Vagina (tissue), 2 donors: ENCODE measurements at regions not wholly inside any gene's neighbourhood (a gene's known extent, or its start where the extent isn't known, plus 50 kb on each side); places are given as distances from the start of the nearest gene placed in this dataset.

ENCODE experiments used
- DNase-seq, 2 donors: peaks; one replicate each; pipeline ENCODE4 v3.0.0-alpha.2; 2017; ENCODE audit errors: extremely low spot score in 2 of 2
- H3K27ac ChIP-seq: fragments of 200-600 bp; sonication (generic); one replicate; pipeline ENCODE4 v1.5.1; 2019
- H3K27me3 ChIP-seq: fragments of 200-600 bp; sonication (generic); one replicate; pipeline ENCODE4 v1.5.1; 2019
- H3K36me3 ChIP-seq, 2 donors: fragments of 200-600 bp; sonication (generic); one replicate each; pipeline ENCODE4 v1.5.1; 2017 to 2019
- H3K4me1 ChIP-seq: fragments of 200-600 bp; sonication (generic); one replicate; pipeline ENCODE4 v1.5.1; 2019
- H3K4me3 ChIP-seq, 2 donors: fragments of 200-600 bp; sonication (generic); 1 replicate in 1 of 2; 2 replicates in 1 of 2; pipeline ENCODE4 v1.5.1; 2016 to 2019
- H3K9me3 ChIP-seq: fragments of 200-600 bp; sonication (generic); one replicate; pipeline ENCODE4 v1.5.1; 2019
- POLR2A ChIP-seq, 2 donors: fragments of 450-650 bp; IDR thresholded peaks; one replicate each; pipeline ENCODE4 v1.6.1; 2017; ENCODE audit warnings: antibody characterized with exemption in 2 of 2, mild to moderate bottlenecking in 2 of 2, moderate library complexity in 2 of 2
- POLR2AphosphoS5 ChIP-seq, 2 donors: sonication (generic); formaldehyde crosslinking; IDR thresholded peaks; one replicate each; pipeline ENCODE4 v1.9.0; 2017; ENCODE audit warnings: antibody characterized with exemption in 2 of 2, mild to moderate bottlenecking in 2 of 2, low read depth in 1 of 2; ENCODE audit not compliant: insufficient read depth in 1 of 2
- intact Hi-C: fragments of 100-400 bp; cut with DNase I; formaldehyde crosslinking; loops from one replicate; pipeline ENCODE4 v1.15.1; 2023
- TF ChIP-seq, protein P1 (sequence below), 3 experiments: fragments of 450-650 bp in 2 of 3; fragments of 200-600 bp in 1 of 3; sonication (generic) in 1 of 3; IDR thresholded peaks; one replicate each; pipeline ENCODE4 v1.5.1; 2017 to 2019; ENCODE audit warnings: antibody characterized with exemption in 3 of 3, mild to moderate bottlenecking in 2 of 3, moderate library complexity in 2 of 3

DNA sequence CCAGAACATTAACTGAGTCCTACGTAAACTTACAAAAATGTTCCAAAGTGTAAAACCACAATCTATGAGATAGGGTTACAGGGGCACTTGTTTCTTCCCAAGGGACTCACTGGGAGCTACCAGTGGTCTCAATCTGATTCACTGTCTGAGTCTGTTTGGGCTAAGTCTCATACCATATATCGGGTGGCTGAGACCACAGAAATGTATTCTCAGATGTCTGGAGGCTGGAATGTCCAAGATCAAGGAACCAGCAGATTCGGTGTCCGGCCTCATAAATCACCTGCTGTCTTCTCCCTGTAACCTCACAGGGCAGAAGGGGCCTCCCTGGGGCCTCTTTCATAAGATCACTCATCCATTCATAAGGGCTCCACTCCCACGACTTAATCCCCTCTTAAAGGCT lies 616.3 kb upstream of the TMEM132C start:
- no peak for DNase-seq
- Histone ChIP-seq H3K27ac (no peak overlapping the region), H3K36me3 (no peaks in the 10 kb centered on the region), H3K27me3 (no peaks in the 10 kb centered on the region), H3K9me3 (no peaks in the 10 kb centered on the region), H3K4me1 (peaks cover 4% of the 10 kb centered on the region), H3K4me3 (no peak overlapping the region)
- TF ChIP-seq POLR2A (IDR thresholded peaks at IDR 0.05), result no peak
- no peak for TF ChIP-seq POLR2AphosphoS5 (IDR thresholded peaks at IDR 0.05; ENCODE audit: insufficient read depth in 1 of 2, low read depth in 1 of 2)
- TF ChIP-seq, protein P1, sequence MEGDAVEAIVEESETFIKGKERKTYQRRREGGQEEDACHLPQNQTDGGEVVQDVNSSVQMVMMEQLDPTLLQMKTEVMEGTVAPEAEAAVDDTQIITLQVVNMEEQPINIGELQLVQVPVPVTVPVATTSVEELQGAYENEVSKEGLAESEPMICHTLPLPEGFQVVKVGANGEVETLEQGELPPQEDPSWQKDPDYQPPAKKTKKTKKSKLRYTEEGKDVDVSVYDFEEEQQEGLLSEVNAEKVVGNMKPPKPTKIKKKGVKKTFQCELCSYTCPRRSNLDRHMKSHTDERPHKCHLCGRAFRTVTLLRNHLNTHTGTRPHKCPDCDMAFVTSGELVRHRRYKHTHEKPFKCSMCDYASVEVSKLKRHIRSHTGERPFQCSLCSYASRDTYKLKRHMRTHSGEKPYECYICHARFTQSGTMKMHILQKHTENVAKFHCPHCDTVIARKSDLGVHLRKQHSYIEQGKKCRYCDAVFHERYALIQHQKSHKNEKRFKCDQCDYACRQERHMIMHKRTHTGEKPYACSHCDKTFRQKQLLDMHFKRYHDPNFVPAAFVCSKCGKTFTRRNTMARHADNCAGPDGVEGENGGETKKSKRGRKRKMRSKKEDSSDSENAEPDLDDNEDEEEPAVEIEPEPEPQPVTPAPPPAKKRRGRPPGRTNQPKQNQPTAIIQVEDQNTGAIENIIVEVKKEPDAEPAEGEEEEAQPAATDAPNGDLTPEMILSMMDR (IDR thresholded peaks at IDR 0.05), result no peak
- intact Hi-C loops, result no loop called here

DNA sequence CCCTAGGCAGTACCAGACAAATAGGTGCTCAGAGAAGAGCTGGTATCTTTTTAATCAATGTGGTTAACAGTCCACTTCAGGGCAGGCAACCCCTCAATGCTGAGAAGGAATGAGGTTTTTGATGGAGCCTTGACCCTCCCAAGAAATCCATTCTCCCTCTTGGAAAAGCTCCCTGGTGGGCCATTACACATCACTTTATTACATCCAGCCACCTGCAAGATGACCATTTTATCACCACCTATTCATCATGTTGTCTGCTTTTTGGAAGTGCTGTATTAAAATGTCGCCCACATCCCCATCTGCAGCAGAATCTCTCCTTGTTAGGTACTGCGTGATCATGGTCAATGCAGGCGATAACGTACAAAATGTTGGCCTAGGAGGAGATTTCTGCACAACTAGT lies 614.7 kb upstream of the TMEM132C start:
- no peak overlapping the region for H3K4me3 ChIP-seq
- H3K27ac ChIP-seq, result no peak overlapping the region
- no peaks in the 10 kb centered on the region for H3K36me3 ChIP-seq
- no peaks in the 10 kb centered on the region for H3K27me3 ChIP-seq
- H3K4me1 ChIP-seq, result peaks cover 13% of the 10 kb centered on the region
- intact Hi-C loops, result no loop called here
- TF ChIP-seq, protein P1 (IDR thresholded peaks at IDR 0.05), result no peak
- H3K9me3 ChIP-seq, result no peaks in the 10 kb centered on the region
- DNase-seq, result no peak

DNA sequence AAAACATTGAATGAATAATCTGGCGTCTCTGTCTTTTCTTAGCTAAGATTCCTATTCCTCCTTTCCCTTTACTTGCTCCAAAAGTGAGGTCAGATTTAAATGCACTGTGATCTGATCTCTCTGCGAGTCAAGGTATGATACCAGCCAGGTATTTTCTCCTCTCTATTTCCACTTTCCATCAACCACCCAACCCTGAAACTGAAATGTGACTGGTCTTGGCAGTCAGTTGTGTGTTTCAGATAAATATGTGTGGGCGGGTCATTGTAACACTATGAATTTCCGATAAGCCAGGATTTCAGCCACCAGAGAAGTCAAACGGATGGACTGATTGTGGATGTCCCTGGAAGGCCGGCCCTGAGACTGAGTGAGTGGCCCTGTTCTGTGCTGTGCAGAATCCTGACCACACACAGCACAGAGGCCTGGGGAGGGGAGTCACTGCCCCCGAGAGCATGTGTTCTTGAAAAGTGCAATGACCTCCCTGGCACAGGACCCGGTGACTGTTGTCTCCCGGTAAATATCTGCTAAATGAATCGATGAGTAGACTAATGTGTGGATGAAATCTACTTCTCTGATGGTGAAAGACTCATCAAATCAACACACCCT lies 612.5 kb upstream of the TMEM132C start:
- no peak for TF ChIP-seq POLR2AphosphoS5 (IDR thresholded peaks at IDR 0.05; ENCODE audit: insufficient read depth in 1 of 2, low read depth in 1 of 2)
- TF ChIP-seq POLR2A (IDR thresholded peaks at IDR 0.05), result no peak
- TF ChIP-seq, protein P1 (IDR thresholded peaks at IDR 0.05), result no peak
- peaks cover 13% of the 10 kb centered on the region for H3K4me1 ChIP-seq
- no peak for DNase-seq
- H3K9me3 ChIP-seq, result no peaks in the 10 kb centered on the region
- H3K36me3 ChIP-seq, result no peaks in the 10 kb centered on the region
- intact Hi-C loops, result no loop called here
- H3K27ac ChIP-seq, result no peak overlapping the region
- no peaks in the 10 kb centered on the region for H3K27me3 ChIP-seq
- no peak overlapping the region for H3K4me3 ChIP-seq

DNA sequence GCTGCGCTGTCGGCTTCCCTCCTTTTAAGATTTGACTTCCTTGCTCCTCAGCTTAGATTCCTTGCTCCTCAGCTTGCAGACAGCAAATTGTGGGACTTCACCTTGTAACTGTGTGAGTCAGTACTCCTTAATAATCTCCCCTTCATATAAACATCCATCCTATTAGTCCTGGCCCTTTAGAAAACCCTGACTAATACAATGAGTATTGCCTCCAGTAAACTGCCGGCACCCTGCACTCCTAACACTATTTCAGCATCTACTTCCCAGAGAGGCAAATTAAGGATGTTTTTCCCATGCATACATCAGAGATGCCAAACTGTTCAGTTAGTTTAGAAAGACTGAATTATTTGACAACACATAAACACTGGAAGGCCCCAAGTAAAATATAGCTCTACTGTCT lies 611.3 kb upstream of the TMEM132C start:
- Histone ChIP-seq H3K27ac (peak overlapping the region; percentile 50), H3K27me3 (no peaks in the 10 kb centered on the region), H3K9me3 (no peaks in the 10 kb centered on the region), H3K36me3 (no peaks in the 10 kb centered on the region), H3K4me1 (peaks cover 13% of the 10 kb centered on the region), H3K4me3 (no peak overlapping the region)
- TF ChIP-seq, protein P1 (IDR thresholded peaks at IDR 0.05), result no peak
- TF ChIP-seq POLR2AphosphoS5 (IDR thresholded peaks at IDR 0.05; ENCODE audit: insufficient read depth in 1 of 2, low read depth in 1 of 2) (no peak), POLR2A (IDR thresholded peaks at IDR 0.05) (no peak)
- intact Hi-C loops, result no loop called here
- DNase-seq, result no peak

DNA sequence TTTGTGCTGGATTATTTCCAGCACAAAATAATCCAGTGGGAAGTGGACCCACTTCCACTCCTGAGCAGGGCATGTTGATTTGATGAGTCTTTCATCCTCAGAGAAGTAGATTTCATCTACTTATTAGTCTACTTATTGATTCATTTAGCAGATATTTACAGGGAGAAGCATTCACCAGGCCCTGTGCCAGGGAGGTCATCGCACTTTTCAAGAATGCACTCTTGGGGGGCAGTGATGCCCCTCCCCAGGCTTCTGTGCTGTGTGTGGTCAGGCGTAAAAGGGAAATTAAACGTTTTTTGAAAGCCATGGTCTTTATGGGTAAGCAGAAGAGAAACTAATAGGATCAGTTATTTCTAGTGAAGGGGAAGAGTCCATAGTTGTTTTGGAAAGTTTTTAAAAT lies 610.7 kb upstream of the TMEM132C start:
- no peaks in the 10 kb centered on the region for H3K27me3 ChIP-seq
- no peak for DNase-seq
- no peaks in the 10 kb centered on the region for H3K36me3 ChIP-seq
- TF ChIP-seq, protein P1 (IDR thresholded peaks at IDR 0.05), result no peak
- TF ChIP-seq POLR2A (IDR thresholded peaks at IDR 0.05) (no peak), POLR2AphosphoS5 (IDR thresholded peaks at IDR 0.05; ENCODE audit: insufficient read depth in 1 of 2, low read depth in 1 of 2) (no peak)
- H3K27ac ChIP-seq, result peak overlapping the region; percentile 50
- no peak overlapping the region for H3K4me3 ChIP-seq
- intact Hi-C loops, result no loop called here
- H3K4me1 ChIP-seq, result peaks cover 13% of the 10 kb centered on the region
- H3K9me3 ChIP-seq, result no peaks in the 10 kb centered on the region
